H1 (cell line): ENCODE measurements at regions not wholly inside any gene's neighbourhood (a gene's known extent, or its start where the extent isn't known, plus 50 kb on each side); places are given as distances from the start of the nearest gene placed in this dataset.

Source experiments
- CTCF ChIA-PET: fragments of 300-600 bp; sonication (Branson Sonifier 250); formaldehyde crosslinking; loops from one replicate; lab custom pipeline; 2021; ENCODE audit not compliant: partially characterized antibody; lab: Charles Lee
- POLR2A ChIA-PET: fragments of 300-600 bp; sonication (Branson Sonifier 250); formaldehyde crosslinking; loops from one replicate; lab custom pipeline; 2021; ENCODE audit warnings: inconsistent platforms; ENCODE audit not compliant: partially characterized antibody; lab: Charles Lee
- DNase-seq, 2 experiments: peaks; one replicate each; pipeline versions ENCODE4 v3.0.0 to v3.0.0-alpha.2; 2010 to 2022; ENCODE audit warnings: low spot score in 2 of 2, low read depth in 1 of 2, mixed read lengths in 1 of 2
- FAIRE-seq: peaks from 2 replicates; lab custom pipeline; 2011; peaks lifted over from hg19 to GRCh38; lab: Jason Lieb, UNC
- H2AFZ ChIP-seq: 2 replicates; pipeline ENCODE4 v1.8.1; 2012; ENCODE audit warnings: low read length, inconsistent platforms
- H2AK5ac ChIP-seq: 2 replicates; pipeline ENCODE4 v1.6.1; 2013; ENCODE audit warnings: low read depth, low read length
- H2BK120ac ChIP-seq: replicated peaks from 2 replicates; pipeline ENCODE3; 2013; ENCODE audit warnings: low read depth, low read length, inconsistent platforms
- H2BK12ac ChIP-seq: 2 replicates; pipeline ENCODE4 v1.6.1; 2013; ENCODE audit warnings: low read depth, low read length
- H2BK15ac ChIP-seq: 2 replicates; pipeline ENCODE4 v1.6.1; 2013; ENCODE audit warnings: low read length
- H2BK20ac ChIP-seq: 2 replicates; pipeline ENCODE4 v1.6.1; 2013; ENCODE audit warnings: low read length
- H2BK5ac ChIP-seq: 2 replicates; pipeline ENCODE4 v1.6.1; 2013; ENCODE audit warnings: low read depth, low read length
- H3K14ac ChIP-seq: 2 replicates; pipeline ENCODE4 v1.6.1; 2013; ENCODE audit warnings: inconsistent platforms; ENCODE audit not compliant: insufficient read length
- H3K18ac ChIP-seq: 2 replicates; pipeline ENCODE4 v1.6.1; 2013; ENCODE audit warnings: low read length; ENCODE audit errors: extremely low read depth
- H3K23ac ChIP-seq: 2 replicates; pipeline ENCODE4 v1.6.1; 2013; ENCODE audit warnings: inconsistent platforms; ENCODE audit not compliant: insufficient read length
- H3K23me2 ChIP-seq: 2 replicates; pipeline ENCODE4 v1.6.1; 2013; ENCODE audit warnings: low read depth, low read length
- H3K27ac ChIP-seq: 2 replicates; pipeline ENCODE4 v1.6.1; 2011; ENCODE audit warnings: low read depth, low read length, inconsistent platforms
- H3K27me3 ChIP-seq, 4 experiments: replicated peaks in 1 of 4; 1 replicate in 1 of 4; 2 replicates in 3 of 4; pipeline versions ENCODE4 v1.6.1 to v1.8.1; 2011 to 2013; ENCODE audit warnings: low read length in 3 of 4, mild to moderate bottlenecking in 3 of 4, inconsistent platforms in 2 of 4, mixed read lengths in 2 of 4, moderate library complexity in 1 of 4; ENCODE audit not compliant: control insufficient read depth in 3 of 4, insufficient read depth in 3 of 4; ENCODE audit errors: extremely low read depth in 1 of 4
- H3K36me3 ChIP-seq, 4 experiments: 2 replicates each; pipeline versions ENCODE4 v1.6.1 to v1.8.1; 2011 to 2013; ENCODE audit warnings: mild to moderate bottlenecking in 4 of 4, low read length in 3 of 4, moderate library complexity in 2 of 4, control low read depth in 1 of 4, inconsistent platforms in 1 of 4; ENCODE audit not compliant: insufficient read depth in 4 of 4, control insufficient read depth in 2 of 4
- H3K4ac ChIP-seq: replicated peaks from 2 replicates; pipeline ENCODE3; 2013; ENCODE audit warnings: low read length, low read depth, mixed read lengths, inconsistent platforms; ENCODE audit not compliant: insufficient read length
- H3K4me1 ChIP-seq, 4 experiments: replicated peaks in 1 of 4; 1 replicate in 1 of 4; 2 replicates in 3 of 4; pipeline versions ENCODE4 v1.6.1 to v1.8.1; 2011 to 2013; ENCODE audit warnings: low read length in 3 of 4, inconsistent platforms in 2 of 4, mixed read lengths in 1 of 4; ENCODE audit not compliant: insufficient read depth in 4 of 4, control insufficient read depth in 3 of 4
- H3K4me2 ChIP-seq, 2 experiments: 2 replicates each; pipeline versions ENCODE4 v1.6.1 to v1.8.1; 2011 to 2013; ENCODE audit warnings: low read depth in 2 of 2, low read length in 2 of 2, control low read depth in 1 of 2, inconsistent platforms in 1 of 2, mild to moderate bottlenecking in 1 of 2; ENCODE audit not compliant: insufficient read depth in 1 of 2
- H3K4me3 ChIP-seq, 4 experiments: fragments of 200-600, 300-600 bp in 1 of 4; sonication (generic), shearing (Covaris generic), sonication (Bioruptor Twin) in 1 of 4; 2 replicates each; pipeline versions ENCODE4 v1.5.1 to v1.8.1; 2011 to 2016; ENCODE audit warnings: low read length in 4 of 4, low read depth in 3 of 4, control low read depth in 2 of 4, inconsistent platforms in 2 of 4, mild to moderate bottlenecking in 2 of 4, mixed read lengths in 1 of 4, moderate library complexity in 1 of 4; ENCODE audit not compliant: insufficient read depth in 2 of 4; ENCODE audit errors: extremely low read depth in 1 of 4
- H3K56ac ChIP-seq: replicated peaks from 2 replicates; pipeline ENCODE3; 2013; ENCODE audit warnings: low read depth, mild to moderate bottlenecking, mixed read lengths, low read length, inconsistent platforms; ENCODE audit not compliant: insufficient read length
- H3K79me1 ChIP-seq: 2 replicates; pipeline ENCODE4 v1.6.1; 2013; ENCODE audit warnings: low read depth, low read length, control low read depth
- H3K79me2 ChIP-seq, 2 experiments: 2 replicates each; pipeline versions ENCODE4 v1.6.1 to v1.8.1; 2012 to 2013; ENCODE audit warnings: low read length in 2 of 2, mild to moderate bottlenecking in 2 of 2, inconsistent platforms in 1 of 2; ENCODE audit not compliant: insufficient read depth in 2 of 2, control insufficient read depth in 1 of 2
- H3K9ac ChIP-seq, 4 experiments: replicated peaks in 1 of 4; 1 replicate in 1 of 4; 2 replicates in 3 of 4; pipeline versions ENCODE4 v1.6.1 to v1.8.1; 2011 to 2013; ENCODE audit warnings: low read depth in 3 of 4, low read length in 3 of 4, control low read depth in 2 of 4, mild to moderate bottlenecking in 2 of 4, moderate library complexity in 2 of 4, inconsistent platforms in 1 of 4; ENCODE audit errors: extremely low read depth in 1 of 4
- H3K9me3 ChIP-seq, 2 experiments: 2 replicates each; pipeline versions ENCODE4 v1.6.1 to v1.8.1; 2012 to 2013; ENCODE audit warnings: mild to moderate bottlenecking in 2 of 2, moderate library complexity in 2 of 2, control low read depth in 1 of 2, inconsistent platforms in 1 of 2, low read depth in 1 of 2, low read length in 1 of 2, mixed read lengths in 1 of 2; ENCODE audit not compliant: insufficient read depth in 2 of 2
- H4K20me1 ChIP-seq, 2 experiments: replicated peaks in 1 of 2; 2 replicates each; pipeline versions ENCODE3 to v1.8.1; 2011 to 2013; ENCODE audit warnings: inconsistent platforms in 2 of 2, low read length in 2 of 2, mild to moderate bottlenecking in 1 of 2; ENCODE audit not compliant: insufficient read depth in 2 of 2, control insufficient read depth in 1 of 2
- H4K5ac ChIP-seq: 2 replicates; pipeline ENCODE4 v1.6.1; 2013; ENCODE audit warnings: low read length, low read depth, mixed read lengths, inconsistent platforms; ENCODE audit not compliant: insufficient read length
- H4K8ac ChIP-seq: 2 replicates; pipeline ENCODE4 v1.8.0; 2013; ENCODE audit warnings: mild to moderate bottlenecking, moderate library complexity, low read length, inconsistent platforms; ENCODE audit not compliant: insufficient read depth; ENCODE audit errors: extremely low read depth
- H4K91ac ChIP-seq: replicated peaks from 2 replicates; pipeline ENCODE3; 2013; ENCODE audit warnings: low read length, mixed read lengths, inconsistent platforms; ENCODE audit not compliant: insufficient read length
- ASH2L ChIP-seq: fragments of 200-600, 300-600 bp; sonication (generic); IDR thresholded peaks from one replicate; pipeline ENCODE4 v1.7.1; 2017; ENCODE audit warnings: low read length
- KDM5A ChIP-seq: fragments of 200-600 bp; IDR thresholded peaks from 2 replicates; pipeline ENCODE4 v1.7.1; 2012; ENCODE audit warnings: mild to moderate bottlenecking, low read length, inconsistent platforms, mixed read lengths
- TBP ChIP-seq: IDR thresholded peaks from 2 replicates; pipeline ENCODE4 v1.6.1; 2011; ENCODE audit warnings: low read depth, low read length, improper control_type of control experiment
- WGBS, 2 experiments: shearing (Covaris generic) in 1 of 2; methylation state at CpG; one replicate each; pipeline versions ENCODE4 v1.1.6 to v1.1.7; 2013 to 2015; ENCODE audit warnings: low lambda C conversion rate in 2 of 2, mixed read lengths in 2 of 2, inconsistent platforms in 1 of 2, low coverage in 1 of 2, missing lambda C conversion rate in 1 of 2; ENCODE audit not compliant: insufficient replicate concordance in 2 of 2, insufficient coverage in 1 of 2, insufficient read length in 1 of 2; ENCODE audit errors: extremely low coverage in 1 of 2, missing lambda C conversion rate in 1 of 2; 5-methylcytosine and 5-hydroxymethylcytosine counted together

DNA sequence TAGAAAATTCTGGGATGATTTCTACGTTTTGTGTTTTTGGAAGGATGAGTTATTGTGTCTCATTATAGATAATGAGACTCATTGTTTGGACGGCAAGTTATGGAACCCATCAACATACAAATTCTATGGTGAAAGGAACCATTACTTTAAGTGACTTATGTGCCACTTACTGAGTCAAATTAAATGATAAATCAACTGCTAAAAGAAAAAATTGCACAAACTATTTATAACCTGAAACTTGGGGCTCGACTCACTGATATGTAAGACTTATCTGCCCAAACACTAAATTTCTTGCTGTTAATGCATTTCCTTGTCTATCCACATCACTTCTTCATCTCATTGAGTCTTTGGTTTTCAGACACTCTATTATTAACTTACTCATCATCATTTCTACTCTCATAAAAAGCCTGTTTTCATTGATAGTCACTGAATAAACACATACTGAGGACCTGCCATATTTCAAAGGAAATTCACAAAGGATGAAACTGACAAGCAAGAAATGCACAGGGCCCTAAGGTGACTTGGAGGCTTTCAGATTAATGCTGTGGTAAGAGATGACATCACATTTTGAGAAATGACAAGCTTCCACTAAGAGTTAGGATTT lies 872.7 kb upstream of the ADAMTS5 start:
- Histone ChIP-seq H3K4me1 (no peaks in the 10 kb centered on the region), H3K4me2 (no peak overlapping the region), H3K79me2 (no peaks in the 10 kb centered on the region), H2BK120ac (no peak overlapping the region), H2AFZ (no peak overlapping the region), H3K36me3 (no peaks in the 10 kb centered on the region), H3K4me3 (no peak overlapping the region), H3K27ac (no peak overlapping the region), H3K9ac (no peak overlapping the region), H2BK12ac (no peak overlapping the region), H4K8ac (no peak overlapping the region), H3K79me1 (no peaks in the 10 kb centered on the region), H3K56ac (no peak overlapping the region), H3K27me3 (no peaks in the 10 kb centered on the region), H2BK15ac (no peak overlapping the region), H3K23ac (no peak overlapping the region), H4K91ac (no peak overlapping the region), H2BK5ac (no peak overlapping the region), H2BK20ac (no peak overlapping the region), H4K20me1 (no peaks in the 10 kb centered on the region), H3K23me2 (no peaks in the 10 kb centered on the region), H4K5ac (no peak overlapping the region), H2AK5ac (no peak overlapping the region), H3K9me3 (no peaks in the 10 kb centered on the region), H3K18ac (no peak overlapping the region), H3K4ac (no peak overlapping the region), H3K14ac (no peak overlapping the region)
- ChIA-PET CTCF (no interaction called here), POLR2A (no interaction called here)
- DNase-seq (no peak), FAIRE-seq (no peak)
- 84% methylated on average over 3 of the region's 3 CpGs; no CpG with 5 or more reads in 1 of the 2 experiments for WGBS, 2 experiments
- TF ChIP-seq TBP (no peak), ASH2L (no peak), KDM5A (no peak)
